ENCODE measurements at regions not wholly inside any gene's neighbourhood (a gene's known extent, or its start where the extent isn't known, plus 50 kb on each side); places are given as distances from the start of the nearest gene placed in this dataset.
"Not testable (repeated sequence)": the region's sequence is repeated elsewhere in the genome, so short reads cannot be mapped to it uniquely, and the experiment has no call there.

DNA sequence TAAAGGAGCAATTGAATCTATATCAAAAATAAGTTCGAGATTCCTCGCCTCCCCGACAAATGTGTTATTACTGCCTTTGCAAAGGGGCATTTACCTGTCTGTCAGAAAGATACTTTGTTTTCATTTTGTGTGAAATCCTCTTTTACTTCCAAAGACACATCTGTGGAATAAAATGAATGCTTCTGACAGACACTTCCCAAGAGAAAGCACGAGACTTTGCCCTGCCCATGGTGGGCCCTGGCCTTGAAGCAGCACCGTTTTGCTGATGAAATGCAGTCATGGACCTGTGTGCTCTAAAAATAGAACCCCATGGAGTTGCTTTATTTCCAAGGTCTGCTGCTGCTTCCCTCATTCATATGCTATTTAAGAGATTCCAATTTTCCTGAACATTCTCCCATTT, 85.9 kb upstream of the USP47 start:
- no peak for DNase-seq

DNA sequence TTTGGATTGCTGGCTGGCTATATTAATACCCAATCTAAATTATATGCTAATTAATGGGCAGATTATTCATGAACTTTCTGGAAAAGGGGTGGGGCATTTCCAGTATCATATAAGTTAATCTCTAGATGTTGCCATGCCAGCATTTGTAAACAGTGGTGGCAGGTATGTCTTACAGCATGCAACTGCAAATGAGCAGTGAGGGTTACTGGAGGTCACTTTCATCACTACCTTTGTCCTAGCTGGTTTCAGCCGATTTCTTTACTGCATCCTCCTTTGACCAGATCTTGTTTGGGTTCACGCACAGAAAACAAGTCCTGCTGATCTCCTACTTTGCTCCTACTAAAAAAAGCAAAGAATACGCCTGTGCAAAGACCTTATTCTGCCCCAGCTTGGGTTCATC, 89.1 kb upstream of the USP47 start:
- no peak for DNase-seq

DNA sequence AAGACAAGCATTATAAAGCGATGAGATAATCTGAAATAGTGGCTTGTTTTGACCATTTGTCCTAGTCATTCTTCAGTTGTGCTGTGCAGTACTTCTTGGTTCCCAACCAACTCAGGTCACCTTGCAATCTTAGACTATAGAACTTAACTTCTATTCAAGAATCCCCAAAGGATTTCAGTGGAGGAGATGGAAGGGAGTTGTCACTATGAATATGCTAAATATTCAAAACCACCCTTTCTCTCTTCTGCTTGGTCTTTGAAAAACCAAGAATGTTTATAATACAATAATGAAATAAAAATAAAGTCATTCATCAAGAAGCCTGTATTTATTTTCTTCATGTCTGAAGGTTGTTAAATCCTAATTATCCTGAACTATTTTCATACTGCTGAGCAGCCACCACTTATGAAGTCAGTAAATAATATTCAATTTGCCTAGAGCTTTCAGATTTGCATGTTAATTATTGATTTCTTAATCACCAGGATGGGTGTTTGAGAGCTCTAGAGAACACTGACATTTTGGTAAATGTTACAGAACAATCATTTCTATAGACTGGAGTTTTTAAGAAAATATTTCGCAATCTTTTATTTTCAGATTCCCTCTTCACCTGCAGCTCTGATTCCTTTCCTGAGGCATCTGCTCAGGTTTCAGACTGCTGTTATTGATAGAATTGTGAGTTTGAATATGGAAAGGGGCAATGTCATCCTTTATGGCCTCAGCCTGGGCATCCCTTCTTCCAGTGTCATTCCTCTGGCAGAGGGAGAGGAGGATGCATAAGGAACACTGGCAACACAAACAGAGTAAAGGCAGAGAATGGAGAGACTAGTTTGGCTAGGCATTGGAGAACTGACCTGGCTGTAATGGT, 91.5 kb upstream of the USP47 start:
- DNase-seq, result no peak

DNA sequence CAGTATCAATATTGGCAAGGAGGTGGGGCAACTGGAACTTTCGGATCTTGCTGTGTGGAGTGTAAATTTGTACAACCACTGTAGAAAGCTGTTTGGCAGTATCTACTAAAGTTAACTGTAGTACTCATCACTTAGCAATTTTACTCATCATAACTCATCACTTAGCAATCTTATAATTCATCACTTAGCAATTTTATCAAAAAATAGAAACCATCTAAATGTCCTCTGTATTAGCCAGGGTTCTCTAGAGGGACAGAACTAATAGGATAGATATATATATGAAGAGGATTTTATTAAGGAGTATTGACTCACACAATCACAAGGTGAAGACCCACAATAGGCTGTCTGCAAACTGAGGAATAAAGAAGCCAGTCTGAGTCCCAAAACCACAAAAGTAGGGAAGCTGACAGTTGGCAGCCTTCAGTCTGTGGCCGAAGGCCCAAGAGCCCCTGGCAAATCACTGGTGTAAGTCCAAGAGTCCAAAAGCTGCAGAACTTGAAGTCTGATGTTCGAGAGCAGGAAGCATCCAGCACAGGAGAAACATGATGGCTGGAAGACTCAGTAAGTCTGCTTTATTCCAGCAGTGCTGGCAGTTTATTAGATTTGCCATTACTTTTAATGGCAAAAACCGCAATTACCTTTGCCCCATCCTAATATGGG, 92.9 kb upstream of the USP47 start:
- DNase-seq, result no peak

DNA sequence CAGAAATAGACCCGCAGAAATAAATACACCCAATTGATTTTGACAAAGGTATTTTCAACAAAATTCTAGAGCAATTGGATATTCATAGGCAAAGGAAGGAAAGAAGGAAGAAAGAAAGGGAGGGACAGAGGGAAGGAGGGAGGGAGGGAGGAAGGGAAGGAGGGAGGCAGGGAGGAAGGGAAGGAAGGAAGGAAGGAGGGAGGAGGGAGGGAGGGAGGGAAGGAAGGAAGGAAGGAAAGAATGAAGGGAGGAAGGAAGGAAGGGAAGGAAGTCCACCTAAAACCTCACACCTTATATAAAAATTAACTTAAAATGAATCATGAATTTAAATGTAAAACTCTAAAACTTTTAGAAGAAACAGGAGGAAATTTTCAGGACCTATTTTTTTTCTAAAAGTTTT, 94.2 kb upstream of the USP47 start:
- DNase-seq, result no peak

DNA sequence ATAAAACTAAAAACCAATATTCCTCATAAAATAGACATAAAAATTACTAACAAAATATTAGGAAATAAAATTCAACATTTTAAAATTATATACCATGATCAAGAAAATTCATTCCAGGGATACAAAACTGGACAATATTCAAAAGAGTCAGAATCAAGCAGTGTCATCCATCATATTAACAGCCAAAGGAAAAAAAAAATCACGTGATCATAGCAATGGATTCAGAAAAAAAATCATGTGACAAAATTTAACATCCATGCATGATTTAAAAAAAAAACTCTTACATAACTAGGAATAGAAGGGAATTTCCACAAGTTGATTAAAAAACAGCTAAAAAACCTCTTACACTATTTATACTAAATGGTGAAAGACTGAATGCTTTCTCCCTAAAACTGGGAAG, 95.3 kb upstream of the USP47 start:
- no peak for DNase-seq

DNA sequence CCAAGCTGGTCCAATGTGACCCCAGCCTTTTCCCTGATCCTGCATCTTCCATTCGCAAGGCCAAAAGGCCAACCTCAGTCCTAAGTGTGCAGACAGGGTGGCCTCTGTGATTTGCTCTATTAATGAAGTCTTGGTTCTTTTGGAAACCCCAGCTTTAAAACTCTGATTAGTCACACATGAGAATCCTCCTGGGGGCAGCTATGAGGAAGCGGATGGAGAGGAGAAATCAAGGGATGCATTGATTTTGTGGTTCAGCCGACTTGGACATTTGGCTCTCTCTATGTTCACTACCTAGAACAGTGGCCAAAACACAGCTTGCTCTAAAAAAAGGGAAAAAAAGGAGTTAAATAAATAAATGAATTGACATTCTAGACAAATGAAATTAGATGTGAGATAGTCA, 98.6 kb upstream of the USP47 start:
- DNase-seq, result no peak

DNA sequence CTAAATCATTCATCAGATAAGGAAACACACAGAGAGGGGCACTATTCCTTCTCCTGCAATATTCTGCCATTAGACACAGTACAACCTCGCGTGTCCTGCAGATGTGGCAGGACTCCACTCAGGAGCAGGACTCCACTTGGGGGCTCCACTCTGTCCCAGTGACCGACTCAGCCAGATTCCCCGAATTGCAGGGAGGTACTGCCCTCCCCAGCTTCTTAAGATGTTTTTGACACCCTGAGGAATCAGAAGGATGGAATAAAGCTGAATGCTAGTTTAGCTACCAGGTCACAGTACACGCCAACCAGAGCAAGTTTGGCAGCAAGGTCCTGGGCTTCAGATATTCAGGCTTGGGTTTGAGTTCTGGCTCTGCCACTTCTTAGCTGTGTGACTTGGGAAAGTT, 99.3 kb upstream of the USP47 start:
- no peak for DNase-seq

DNA sequence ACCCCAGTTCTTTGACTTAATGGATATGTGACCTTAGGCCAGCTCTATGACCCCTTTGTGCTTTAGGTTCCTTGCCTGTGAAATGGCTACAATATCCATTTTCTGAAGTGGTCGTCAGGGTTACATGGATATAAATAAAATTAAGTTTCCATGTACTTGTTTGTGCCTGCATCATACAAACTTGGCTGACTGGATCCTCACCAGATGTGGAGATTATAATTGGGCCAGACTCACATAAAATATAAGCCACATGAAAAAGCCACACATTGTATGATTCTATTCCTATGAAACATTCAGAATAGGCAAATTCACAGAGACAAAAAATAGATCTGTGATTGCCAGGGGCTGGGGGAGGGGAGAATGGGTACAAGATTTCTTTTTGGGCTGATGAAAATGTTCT, 100.9 kb upstream of the USP47 start:
- DNase-seq, result no peak

DNA sequence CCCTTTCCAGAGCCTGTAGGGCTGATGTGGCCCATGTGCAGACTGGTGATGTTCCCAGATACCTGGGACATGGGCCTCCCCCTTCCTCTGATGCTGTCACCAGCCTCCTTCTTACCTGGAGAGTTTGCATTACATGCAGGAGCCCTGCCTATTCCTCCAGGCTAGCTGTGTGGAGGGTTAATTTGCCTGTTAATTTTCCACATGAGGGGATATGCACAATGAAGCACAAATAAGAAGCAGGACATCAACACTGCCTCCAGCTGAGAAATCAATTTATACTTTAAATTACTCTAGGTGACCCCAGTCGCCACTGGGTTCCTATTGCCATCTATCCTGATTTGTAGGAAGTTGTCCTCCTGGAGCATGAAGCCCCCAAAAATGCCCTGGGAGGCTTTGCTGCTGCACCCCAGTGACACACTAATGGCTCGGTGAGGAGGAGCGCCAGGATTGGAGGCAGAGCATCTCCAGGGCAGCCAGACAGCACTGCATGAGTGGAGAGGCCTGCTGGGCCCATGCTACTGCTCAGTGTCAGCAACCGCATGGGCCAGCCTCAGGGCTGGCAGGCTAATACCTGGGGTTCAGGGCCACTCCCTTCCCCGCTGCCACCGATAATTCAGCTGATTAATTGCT, 101.6 kb upstream of the USP47 start:
- DNase-seq, result no peak

DNA sequence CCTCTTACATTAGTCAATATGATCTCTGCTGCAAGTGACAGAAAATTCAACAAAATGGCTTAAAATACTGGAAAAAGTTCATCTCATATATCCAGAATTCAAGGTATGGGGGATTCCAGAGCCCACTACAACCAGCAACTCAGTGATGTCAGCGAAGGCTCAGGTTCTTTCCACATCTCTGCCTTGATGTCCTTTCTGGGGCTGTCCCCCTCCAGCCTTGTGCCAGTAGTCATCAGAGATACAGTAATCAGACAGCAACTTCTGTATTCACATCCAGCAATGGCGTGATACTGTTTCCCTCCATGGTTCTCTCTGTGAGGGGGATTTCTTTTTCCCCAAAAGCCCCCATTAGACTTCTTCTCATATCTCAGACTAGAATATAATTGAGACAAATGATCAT, 103.4 kb upstream of the USP47 start:
- no peak for DNase-seq

DNA sequence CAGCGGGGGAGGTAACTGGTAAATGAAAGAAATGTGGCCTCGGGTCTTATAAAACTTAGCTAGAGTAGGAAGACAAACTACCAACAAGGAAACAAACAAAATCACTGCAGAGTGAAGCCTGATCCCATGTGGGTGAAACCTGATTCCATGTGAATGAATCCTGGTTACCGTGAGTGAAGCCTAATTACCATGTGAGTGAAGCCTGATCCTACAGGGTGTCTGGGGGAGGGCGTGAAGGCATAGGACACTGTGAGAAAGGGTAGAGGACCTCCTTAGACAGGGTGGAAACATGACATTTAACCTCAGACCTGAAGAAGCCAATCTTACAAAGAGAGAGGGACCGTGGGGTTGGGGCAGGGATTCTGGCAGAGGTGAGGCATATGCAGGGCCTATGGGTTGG, 106.2 kb upstream of the USP47 start:
- DNase-seq, result no peak

DNA sequence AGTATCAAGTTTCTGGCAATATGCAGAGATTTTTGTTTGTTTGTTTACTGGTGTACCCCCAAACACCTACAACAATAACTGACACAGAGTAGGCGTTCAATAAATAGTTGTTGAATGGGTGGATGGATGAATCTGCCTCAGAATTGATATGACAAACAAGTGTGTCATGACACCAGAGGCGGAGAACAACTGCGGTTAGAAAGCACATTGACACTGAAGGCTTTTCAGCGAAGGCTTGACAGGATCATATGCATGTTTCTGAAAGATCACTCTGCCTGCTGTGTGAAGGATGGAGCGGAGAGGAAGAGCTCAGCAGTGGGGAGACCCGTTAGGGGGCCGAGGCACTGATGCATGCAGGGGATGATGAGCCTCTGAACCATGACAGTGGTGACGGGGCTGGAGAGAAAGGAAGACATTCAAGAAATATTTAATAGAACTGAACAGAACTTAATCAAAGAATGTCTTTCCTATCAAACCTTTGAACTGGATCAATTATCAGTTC, 108.5 kb upstream of the USP47 start:
- DNase-seq, result no peak

DNA sequence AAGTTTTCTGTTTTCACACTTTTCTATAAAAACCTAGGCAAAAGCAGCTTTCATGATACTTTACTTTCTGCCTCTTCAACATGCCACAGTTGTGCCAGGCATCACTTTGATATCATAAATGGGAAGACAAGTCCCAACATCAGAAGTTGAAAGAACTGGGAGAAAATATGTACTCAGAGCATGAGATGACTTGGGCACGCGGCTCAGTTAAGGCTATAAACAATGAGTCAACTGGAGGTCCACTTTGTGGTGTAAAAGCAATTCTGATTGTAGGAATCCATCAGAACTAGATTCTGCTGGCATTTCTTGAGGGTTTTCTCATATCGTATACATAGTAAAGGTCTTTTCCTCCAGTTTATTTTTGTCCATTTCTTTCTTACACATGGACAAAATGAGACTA, 109.7 kb upstream of the USP47 start:
- DNase-seq, result no peak

DNA sequence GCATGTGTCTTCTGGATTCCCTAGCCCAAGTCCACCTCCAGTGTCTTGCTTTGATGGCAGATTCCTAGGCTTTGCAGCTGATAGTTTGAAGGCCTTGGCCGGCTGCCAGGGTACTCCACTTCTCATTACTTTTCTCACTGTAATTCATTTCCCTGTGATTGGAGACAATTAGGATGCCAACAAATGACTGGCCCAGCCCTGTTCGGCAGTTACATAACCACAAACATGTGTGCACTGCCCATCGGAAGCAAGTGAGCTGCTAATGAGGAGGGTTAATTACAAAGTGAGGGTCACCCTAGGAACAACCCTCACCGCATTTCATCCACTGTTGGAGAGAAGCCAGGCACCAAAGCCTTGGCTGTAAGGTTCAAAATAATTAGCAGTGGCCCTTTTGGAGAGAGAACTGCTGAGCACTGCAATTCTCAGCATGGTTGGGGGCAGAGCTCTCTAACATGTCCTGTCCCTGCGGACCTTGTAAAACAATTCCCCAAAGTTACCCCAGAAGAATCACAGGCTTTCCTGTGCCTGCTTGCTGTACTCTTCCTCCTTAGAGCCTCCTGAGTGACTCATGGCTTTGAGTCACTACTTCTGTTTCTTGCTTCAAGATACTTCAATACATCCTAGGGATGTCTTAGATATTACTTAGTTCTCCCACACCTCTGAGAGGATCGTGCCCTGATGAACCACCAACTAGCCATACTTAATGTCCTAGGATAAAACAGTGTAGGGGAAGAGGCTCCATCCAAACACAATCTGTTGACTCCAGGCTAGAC, 109.7 kb upstream of the GALNT18 start:
- DNase-seq, result peak; percentile 14

DNA sequence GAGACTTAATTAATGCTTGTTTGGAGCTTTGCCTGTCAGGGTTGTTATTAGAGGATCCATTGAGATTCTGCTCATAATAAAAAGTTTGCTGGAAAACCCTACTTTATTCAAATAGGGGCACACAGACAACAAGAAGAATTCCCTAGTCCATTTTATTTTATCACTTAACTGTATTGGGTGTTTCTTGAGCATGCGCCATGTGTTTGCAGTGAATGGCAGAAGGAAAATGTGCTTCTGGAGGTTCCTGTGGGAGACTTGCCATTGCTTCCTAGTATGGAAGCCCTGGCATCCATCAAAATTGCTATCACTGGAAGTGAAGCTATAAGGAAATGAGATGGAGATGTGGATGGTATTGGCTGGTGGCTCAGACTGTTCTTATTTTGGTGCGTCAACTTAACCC, 106.6 kb upstream of the GALNT18 start:
- no peak for DNase-seq

DNA sequence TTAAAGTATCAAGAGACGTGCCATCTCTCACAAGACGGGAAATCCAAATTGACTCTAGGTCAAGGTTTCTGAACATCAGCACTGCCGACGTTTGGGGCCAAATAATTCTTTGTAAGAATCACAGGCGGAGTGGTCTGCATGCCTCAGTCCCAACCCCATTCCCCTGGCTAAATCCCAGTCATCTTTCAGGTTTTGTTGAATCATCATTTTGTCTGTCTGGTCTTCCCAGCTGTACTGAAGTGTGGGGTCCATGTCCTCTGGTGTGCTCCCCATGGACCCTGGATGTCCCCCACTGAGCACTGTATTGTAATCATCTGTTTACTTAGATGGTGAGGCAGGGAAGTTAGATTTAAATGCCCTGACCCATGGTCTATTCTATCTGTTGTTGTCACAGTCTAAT, 103.6 kb upstream of the GALNT18 start:
- DNase-seq, result no peak

DNA sequence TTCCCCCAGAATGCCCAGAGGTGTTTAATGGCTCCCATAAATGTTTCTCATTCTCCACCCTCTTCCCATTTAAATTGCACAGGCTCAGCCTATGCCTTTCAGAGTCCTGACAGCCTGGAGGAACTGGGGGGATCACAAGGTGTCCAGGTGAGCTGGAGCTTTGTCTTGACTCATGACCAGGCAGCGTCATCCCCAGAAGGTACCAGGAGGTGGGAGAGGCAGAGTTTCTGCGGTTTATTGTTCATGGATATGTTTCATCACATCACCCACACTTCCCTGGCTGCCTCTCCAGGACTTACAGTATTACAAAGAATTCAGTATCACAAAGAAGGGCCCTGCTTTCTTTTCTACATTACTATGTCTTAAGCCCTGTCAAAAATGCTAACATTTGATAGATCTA, 103.2 kb upstream of the GALNT18 start:
- no peak for DNase-seq

DNA sequence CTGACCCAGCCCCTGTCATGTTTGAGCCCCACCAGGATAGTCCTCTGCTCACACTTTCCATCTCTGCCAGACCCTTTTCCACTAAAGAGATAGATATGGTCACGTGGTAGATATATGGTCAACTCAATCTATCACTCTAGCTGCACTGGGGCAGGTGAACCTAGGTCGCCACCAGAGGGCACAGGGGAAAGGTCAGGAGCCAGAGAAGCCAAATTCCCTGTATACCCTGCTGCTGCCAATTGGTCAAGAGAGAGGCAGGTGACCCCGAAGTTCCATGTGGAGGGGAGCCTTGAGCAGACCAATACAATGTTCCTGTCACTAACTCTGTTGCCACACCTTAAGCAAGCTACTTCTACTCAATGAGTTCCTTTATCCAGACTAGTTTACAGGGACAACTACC, 101.1 kb upstream of the GALNT18 start:
- no peak for DNase-seq

DNA sequence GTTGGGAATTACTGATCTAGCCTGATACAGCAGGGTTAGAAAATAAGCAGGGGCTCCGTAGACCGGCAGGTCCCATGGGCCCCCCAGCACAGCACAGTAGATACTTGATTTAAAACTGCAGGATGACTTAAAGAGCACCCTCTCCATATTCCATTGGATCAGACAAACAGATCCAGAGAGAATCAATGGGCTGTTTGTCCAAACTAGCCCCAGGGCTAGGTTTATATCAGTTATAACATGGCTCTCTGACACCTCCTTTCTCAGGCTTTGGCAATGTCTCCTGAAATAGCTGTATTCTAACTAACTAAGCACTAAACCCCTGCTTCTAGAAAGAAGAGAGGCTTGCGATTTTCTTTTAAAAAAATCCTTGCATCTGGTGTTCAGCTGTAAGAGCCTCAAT, 100.4 kb upstream of the GALNT18 start:
- no peak for DNase-seq

DNA sequence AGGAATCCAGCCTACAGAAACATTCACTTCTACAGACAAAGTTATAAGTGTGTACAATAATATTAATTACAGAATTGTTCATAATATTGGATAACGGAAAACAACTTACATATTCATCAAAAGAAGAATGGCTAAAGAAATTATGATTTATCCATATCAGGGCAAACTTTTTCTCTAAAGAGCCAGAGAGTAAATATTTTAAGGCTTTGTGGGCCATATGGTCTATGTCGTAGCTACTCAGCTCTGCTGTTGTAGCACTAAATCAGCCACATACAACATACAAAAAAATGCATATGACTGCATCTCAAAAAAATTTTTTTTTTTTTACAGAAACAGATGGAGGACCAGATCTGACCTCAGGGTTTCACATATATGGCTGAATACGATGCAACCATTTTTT, 96.7 kb upstream of the GALNT18 start:
- no peak for DNase-seq

DNA sequence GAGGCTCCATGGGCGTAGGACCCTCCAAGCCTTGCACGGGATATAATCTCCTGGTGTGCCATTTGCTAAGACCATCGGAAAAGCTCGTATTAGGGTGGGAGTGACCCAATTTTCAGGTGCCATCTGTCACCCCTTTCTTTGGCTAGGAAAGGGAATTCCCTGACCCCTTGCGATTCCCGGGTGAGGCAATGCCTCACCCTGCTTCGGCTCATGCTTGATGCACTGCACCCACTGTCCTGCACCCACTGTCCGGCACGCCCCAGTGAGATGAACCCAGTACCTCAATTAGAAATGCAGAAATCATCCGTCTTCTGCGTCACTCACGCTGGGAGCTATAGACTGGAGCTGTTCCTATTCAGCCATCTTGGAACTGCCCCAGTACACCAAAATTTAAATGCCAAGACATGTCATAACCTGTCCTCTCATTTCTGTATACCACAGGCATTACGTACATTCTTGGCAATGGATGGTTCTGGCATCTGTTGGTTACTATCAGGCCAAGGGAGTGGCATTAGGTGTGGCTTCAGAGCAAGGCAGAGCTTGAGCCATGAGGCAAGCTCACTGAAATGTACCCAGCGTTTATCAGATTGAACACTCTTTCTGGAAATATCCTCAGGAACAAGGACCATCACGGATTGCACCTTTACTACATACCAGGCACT, 95.4 kb upstream of the GALNT18 start:
- no peak for DNase-seq

DNA sequence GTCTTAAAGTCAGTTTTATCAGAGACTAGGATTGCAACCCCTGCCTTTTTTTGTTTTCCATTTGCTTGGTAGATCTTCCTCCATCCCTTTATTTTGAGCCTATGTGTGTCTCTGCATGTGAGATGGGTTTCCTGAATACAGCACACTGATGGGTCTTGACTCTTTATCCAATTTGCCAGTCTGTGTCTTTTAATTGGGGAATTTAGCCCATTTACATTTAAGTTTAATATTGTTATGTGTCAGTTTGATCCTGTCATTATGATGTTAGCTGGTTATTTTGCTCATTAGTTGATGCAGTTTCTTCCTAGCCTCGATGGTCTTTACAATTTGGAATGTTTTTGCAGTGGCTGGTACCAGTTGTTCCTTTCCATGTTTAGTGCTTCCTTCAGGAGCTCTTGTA, 93.3 kb upstream of the GALNT18 start:
- DNase-seq, result not testable (repeated sequence)

Data from NCI-H187 treated with DMSO at 0.1 percent for 48 hours (cell line).